OCI-LY1 (cell line): ENCODE measurements at regions not wholly inside any gene's neighbourhood (a gene's known extent, or its start where the extent isn't known, plus 50 kb on each side); places are given as distances from the start of the nearest gene placed in this dataset.
"Not testable (repeated sequence)": the region's sequence is repeated elsewhere in the genome, so short reads cannot be mapped to it uniquely, and the experiment has no call there.

Experiments used
- H2AFZ ChIP-seq: fragments of 200-600 bp; sonication (generic), shearing (Covaris generic); 2 replicates; pipeline ENCODE4 v1.6.0; 2014; ENCODE audit warnings: antibody characterized with exemption, mild to moderate bottlenecking, low read length
- H3F3A ChIP-seq: fragments of 200-600 bp; sonication (generic), shearing (Covaris generic); 2 replicates; pipeline ENCODE4 v1.6.0; 2014; ENCODE audit warnings: mild to moderate bottlenecking, antibody characterized with exemption, low read length, moderate library complexity; ENCODE audit not compliant: insufficient read depth
- H3K27ac ChIP-seq: fragments of 200-600 bp; sonication (generic); 2 replicates; pipeline ENCODE4 v1.5.1; 2014; ENCODE audit warnings: low read length, mixed run types, mild to moderate bottlenecking, low read depth; ENCODE audit not compliant: poor library complexity, severe bottlenecking
- H3K27me3 ChIP-seq: fragments of 200-600 bp; sonication (generic); 2 replicates; pipeline ENCODE4 v1.6.0; 2014; ENCODE audit warnings: antibody characterized with exemption, mild to moderate bottlenecking, low read length, moderate library complexity; ENCODE audit not compliant: insufficient read depth
- H3K36me3 ChIP-seq: fragments of 200-600 bp; sonication (generic); 2 replicates; pipeline ENCODE4 v1.6.1; 2014; ENCODE audit warnings: mild to moderate bottlenecking, antibody characterized with exemption, low read length, moderate library complexity, mixed read lengths; ENCODE audit not compliant: insufficient read depth
- H3K4me1 ChIP-seq: fragments of 200-600 bp; sonication (generic); 2 replicates; pipeline ENCODE4 v1.5.1; 2014; ENCODE audit warnings: mild to moderate bottlenecking, low read length, moderate library complexity; ENCODE audit not compliant: insufficient read depth, severe bottlenecking
- H3K4me2 ChIP-seq: fragments of 200-600 bp; sonication (generic), shearing (Covaris generic); 2 replicates; pipeline ENCODE4 v1.6.1; 2014; ENCODE audit warnings: low read length
- H3K4me3 ChIP-seq: fragments of 200-600 bp; sonication (generic); 2 replicates; pipeline ENCODE4 v1.5.1; 2014; ENCODE audit warnings: low read length, low read depth, mild to moderate bottlenecking, mixed read lengths; ENCODE audit not compliant: poor library complexity, severe bottlenecking
- H3K79me2 ChIP-seq: fragments of 200-600 bp; shearing (Covaris generic); 2 replicates; pipeline ENCODE4 v1.6.1; 2016; ENCODE audit warnings: mixed run types, low read length, mixed read lengths; ENCODE audit not compliant: insufficient read depth
- H3K9ac ChIP-seq: fragments of 200-600 bp; sonication (generic), shearing (Covaris generic); 2 replicates; pipeline ENCODE4 v1.6.1; 2014; ENCODE audit warnings: mild to moderate bottlenecking, low read length, mixed read lengths
- H3K9me2 ChIP-seq: fragments of 200-600 bp; sonication (generic), shearing (Covaris generic); 2 replicates; pipeline ENCODE4 v1.6.1; 2014; ENCODE audit warnings: low read depth, mild to moderate bottlenecking, low read length, mixed read lengths
- H3K9me3 ChIP-seq: fragments of 200-600 bp; shearing (Covaris generic); 2 replicates; pipeline ENCODE4 v1.6.1; 2014; ENCODE audit warnings: low read length, mixed read lengths
- H4K20me1 ChIP-seq: fragments of 200-600 bp; sonication (generic), shearing (Covaris generic); 2 replicates; pipeline ENCODE4 v1.6.0; 2016; ENCODE audit warnings: mild to moderate bottlenecking, low read length; ENCODE audit not compliant: insufficient read depth
- CTCF ChIP-seq: fragments of 200-600 bp; sonication (generic), shearing (Covaris generic); IDR thresholded peaks from 2 replicates; pipeline ENCODE4 v1.5.1; 2017; ENCODE audit warnings: mild to moderate bottlenecking, antibody characterized with exemption, low read length, moderate library complexity, mixed read lengths
- EZH2 ChIP-seq: fragments of 200-600 bp; sonication (generic), shearing (Covaris generic); IDR thresholded peaks from 2 replicates; pipeline ENCODE4 v1.8.0; 2017; ENCODE audit warnings: borderline replicate concordance, mixed run types, mild to moderate bottlenecking, antibody characterized with exemption, low read length, moderate library complexity, mixed read lengths

- no peaks in the 10 kb centered on the region for H3K36me3 ChIP-seq
- H3K9me3 ChIP-seq: no peaks in the 10 kb centered on the region
- H3K4me2 ChIP-seq: no peak overlapping the region
- H3K4me1 ChIP-seq: no peaks in the 10 kb centered on the region
- H4K20me1 ChIP-seq: no peaks in the 10 kb centered on the region
- H3K9me2 ChIP-seq: no peaks in the 10 kb centered on the region
- no peaks in the 10 kb centered on the region for H3K79me2 ChIP-seq
- no peaks in the 10 kb centered on the region for H3F3A ChIP-seq
- no peak overlapping the region for H3K27ac ChIP-seq
- TF ChIP-seq CTCF (no peak), EZH2 (no peak)
- H2AFZ ChIP-seq: no peak overlapping the region
- H3K9ac ChIP-seq: no peak overlapping the region
- no peaks in the 10 kb centered on the region for H3K27me3 ChIP-seq
- no peak overlapping the region for H3K4me3 ChIP-seq
Measured at GRCh38 chrX:22859642-22860041, 140.1 kb upstream of the DDX53 start.

GRCh38 chrX:22866801-22867200 is 133.0 kb upstream of the DDX53 start:
- H3K27ac ChIP-seq: not testable (repeated sequence)

GRCh38 chrX:22882543-22882942 is 117.2 kb upstream of the DDX53 start:
- H4K20me1 ChIP-seq: no peaks in the 10 kb centered on the region
- H3K4me3 ChIP-seq: no peak overlapping the region
- H3K36me3 ChIP-seq: no peaks in the 10 kb centered on the region
- no peaks in the 10 kb centered on the region for H3K79me2 ChIP-seq
- H3K9ac ChIP-seq: no peak overlapping the region
- H3K27me3 ChIP-seq: no peaks in the 10 kb centered on the region
- H3K27ac ChIP-seq: no peak overlapping the region
- H3F3A ChIP-seq: no peaks in the 10 kb centered on the region
- H3K9me3 ChIP-seq: no peaks in the 10 kb centered on the region
- H3K4me1 ChIP-seq: no peaks in the 10 kb centered on the region
- no peak for TF ChIP-seq EZH2
- TF ChIP-seq CTCF: no peak
- no peak overlapping the region for H2AFZ ChIP-seq
- H3K4me2 ChIP-seq: no peak overlapping the region
- no peaks in the 10 kb centered on the region for H3K9me2 ChIP-seq

More at GRCh38 chrX:22866801-22867200, 133.0 kb upstream of the DDX53 start:
- not testable (repeated sequence) for H4K20me1 ChIP-seq, H3K79me2 ChIP-seq, H3K9me3 ChIP-seq, H3K4me2 ChIP-seq, H3K9me2 ChIP-seq, H3K9ac ChIP-seq, H3K4me1 ChIP-seq, H3K4me3 ChIP-seq, H3K36me3 ChIP-seq, H3F3A ChIP-seq, H3K27me3 ChIP-seq, H2AFZ ChIP-seq

GRCh38 chrX:22889819-22890218 is 109.9 kb upstream of the DDX53 start:
- no peaks in the 10 kb centered on the region for H3K9me3 ChIP-seq
- no peaks in the 10 kb centered on the region for H3K4me1 ChIP-seq
- H3K4me3 ChIP-seq: no peak overlapping the region
- no peaks in the 10 kb centered on the region for H3K27me3 ChIP-seq
- H4K20me1 ChIP-seq: no peaks in the 10 kb centered on the region
- no peak for TF ChIP-seq EZH2
- TF ChIP-seq CTCF: no peak
- H3F3A ChIP-seq: no peaks in the 10 kb centered on the region
- no peaks in the 10 kb centered on the region for H3K79me2 ChIP-seq
- H3K4me2 ChIP-seq: no peak overlapping the region
- H3K9me2 ChIP-seq: no peaks in the 10 kb centered on the region
- no peak overlapping the region for H3K27ac ChIP-seq
- H3K9ac ChIP-seq: no peak overlapping the region
- H2AFZ ChIP-seq: no peak overlapping the region
- no peaks in the 10 kb centered on the region for H3K36me3 ChIP-seq
